ENCODE measurements at regions not wholly inside any gene's neighbourhood (a gene's known extent, or its start where the extent isn't known, plus 50 kb on each side); places are given as distances from the start of the nearest gene placed in this dataset.

GRCh38 chr20:63124092-63124781 is 91.7 kb downstream of the YTHDF1 start:
- POLR2A ChIA-PET, result no interaction called here
- Histone ChIP-seq H3K27me3 (ENCODE audit: control insufficient read depth in 2 of 2, insufficient read depth in 2 of 2, low read length in 2 of 2) (no peaks in the 10 kb centered on the region), H3K4me1 (ENCODE audit: control insufficient read depth, extremely low read depth, insufficient read depth, low read length) (no peaks in the 10 kb centered on the region), H3K9me1 (replicated peaks; ENCODE audit: control insufficient read depth, extremely low read depth, insufficient read depth, low read length) (no peaks in the 10 kb centered on the region), H3K4me3 (replicated peaks in 1 of 3; ENCODE audit: insufficient read depth in 1 of 3, low read depth in 1 of 3, low read length in 3 of 3) (no peak overlapping the region), H3K4me2 (ENCODE audit: insufficient read depth, low read length) (no peak overlapping the region), H3K79me2 (ENCODE audit: control insufficient read depth, insufficient read depth, low read length) (no peaks in the 10 kb centered on the region), H2AFZ (ENCODE audit: low read depth, low read length) (no peak overlapping the region), H3K36me3 (ENCODE audit: control insufficient read depth in 2 of 2, extremely low read depth in 1 of 2, insufficient read depth in 2 of 2, low read length in 2 of 2) (no peaks in the 10 kb centered on the region), H3K9me3 (replicated peaks; ENCODE audit: control insufficient read depth, insufficient read depth, low read length) (no peaks in the 10 kb centered on the region), H3K27ac (ENCODE audit: insufficient read depth, low read depth, low read length) (no peak overlapping the region), H3K9ac (replicated peaks; ENCODE audit: extremely low read depth, insufficient read depth, low read length) (no peak overlapping the region), H4K20me1 (replicated peaks; ENCODE audit: control insufficient read depth, extremely low read depth, insufficient read depth, low read length) (no peaks in the 10 kb centered on the region)
- BruUV-seq (replicated peaks), result no TSS peak
- TF ChIP-seq GATA2 (IDR thresholded peaks at IDR 0.05; ENCODE audit: insufficient read depth, insufficient read length, low read depth, low read length) (no peak), MAX (IDR thresholded peaks at IDR 0.05; ENCODE audit: insufficient read depth, insufficient read length) (no peak), POLR2AphosphoS5 (IDR thresholded peaks at IDR 0.05; ENCODE audit: insufficient read depth, low read depth, low read length) (no peak), EZH2 (IDR thresholded peaks at IDR 0.05; ENCODE audit: borderline replicate concordance, low read depth, low read length, severe bottlenecking) (no peak), MYC (IDR thresholded peaks at IDR 0.05; ENCODE audit: low read depth, low read length) (no peak), POLR2A (IDR thresholded peaks at IDR 0.05; ENCODE audit: low read depth, low read length) (no peak), CTCF (IDR thresholded peaks at IDR 0.05; ENCODE audit: extremely low read depth in 1 of 2, insufficient read depth in 1 of 2, low read depth in 1 of 2, low read length in 2 of 2) (no peak), JUN (IDR thresholded peaks at IDR 0.05; ENCODE audit: borderline replicate concordance, insufficient read depth, insufficient read length, low read depth) (no peak), FOS (IDR thresholded peaks at IDR 0.05; ENCODE audit: borderline replicate concordance, insufficient read depth, low read length) (no peak)
- FAIRE-seq (no peak), DNase-seq (ENCODE audit: low read depth, low spot score) (no peak)
- dilution Hi-C loops (cut with MboI; ENCODE audit: extremely low pct_ligation_motif_present, low sequenced_read_pairs), result no loop called here
- intact Hi-C loops (cut with micrococcal nuclease), result no loop called here
- CTCF ChIA-PET, result no interaction called here
